ENCODE measurements at regions not wholly inside any gene's neighbourhood (a gene's known extent, or its start where the extent isn't known, plus 50 kb on each side); places are given as distances from the start of the nearest gene placed in this dataset.

- TF ChIP-seq CTCF (IDR thresholded peaks at IDR 0.05), result no peak
- no peak for TF ChIP-seq POLR2A (IDR thresholded peaks at IDR 0.05)
These were observed 326.8 kb upstream of the NRG3 start for GRCh38 chr10:81548160-81548559.
